HG03108 (cell line): ENCODE measurements at regions not wholly inside any gene's neighbourhood (a gene's known extent, or its start where the extent isn't known, plus 50 kb on each side); places are given as distances from the start of the nearest gene placed in this dataset.

Source experiments
- ATAC-seq: cut with Tn5 transposase; IDR thresholded peaks from one replicate; pipeline ENCODE4 v1.9.1; 2021; ENCODE audit warnings: moderate library complexity; ENCODE audit not compliant: unreplicated experiment

GRCh38 chr20:50272724-50273446, 82.3 kb downstream of the CEBPB start:
- ATAC-seq: no peak

GRCh38 chr20:50273601-50274491, 83.2 kb downstream of the CEBPB start:
- no peak for ATAC-seq

DNA sequence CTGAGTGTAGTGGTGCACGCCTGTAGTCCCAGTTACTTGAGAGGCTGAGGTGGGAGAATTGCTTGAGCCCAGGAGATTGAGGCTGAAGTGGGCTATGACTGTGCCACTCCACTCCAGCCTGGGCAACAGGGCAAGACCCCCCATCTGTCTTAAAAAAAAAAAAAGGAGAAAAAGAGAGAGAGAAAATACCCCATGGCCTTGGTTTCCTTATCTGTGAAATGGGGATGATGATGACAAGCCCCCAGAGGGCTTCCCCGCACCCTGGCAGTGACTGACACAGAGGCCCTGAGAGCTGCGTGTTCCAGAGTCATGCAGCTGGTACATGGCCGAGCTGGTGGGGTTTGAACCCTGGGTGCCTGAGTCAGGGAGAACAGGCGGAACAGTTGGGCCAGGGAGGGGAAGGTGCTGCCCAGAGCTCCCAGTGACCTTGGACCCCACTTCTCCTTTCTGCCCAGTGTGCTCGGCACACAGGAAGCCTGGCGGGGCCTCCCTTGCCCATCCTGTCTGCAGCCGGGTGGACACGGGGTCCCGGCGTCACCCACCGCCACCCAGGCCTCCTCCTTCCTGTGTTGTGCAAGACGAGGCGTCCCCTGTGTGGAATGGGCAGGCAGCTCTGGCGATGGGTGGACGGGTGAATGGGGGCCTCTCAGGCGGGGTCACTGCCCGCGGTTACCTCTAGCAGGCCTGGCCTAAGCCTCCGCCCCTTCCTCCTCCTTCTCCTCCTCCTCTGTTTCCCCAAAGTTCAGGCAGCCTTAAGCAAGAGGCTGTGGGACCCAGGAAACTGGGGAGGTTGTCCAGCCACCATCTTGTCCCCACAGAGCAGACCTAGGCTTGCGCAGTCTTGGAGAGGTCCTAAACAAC, 84.2 kb downstream of the CEBPB start:
- ATAC-seq: no peak

DNA sequence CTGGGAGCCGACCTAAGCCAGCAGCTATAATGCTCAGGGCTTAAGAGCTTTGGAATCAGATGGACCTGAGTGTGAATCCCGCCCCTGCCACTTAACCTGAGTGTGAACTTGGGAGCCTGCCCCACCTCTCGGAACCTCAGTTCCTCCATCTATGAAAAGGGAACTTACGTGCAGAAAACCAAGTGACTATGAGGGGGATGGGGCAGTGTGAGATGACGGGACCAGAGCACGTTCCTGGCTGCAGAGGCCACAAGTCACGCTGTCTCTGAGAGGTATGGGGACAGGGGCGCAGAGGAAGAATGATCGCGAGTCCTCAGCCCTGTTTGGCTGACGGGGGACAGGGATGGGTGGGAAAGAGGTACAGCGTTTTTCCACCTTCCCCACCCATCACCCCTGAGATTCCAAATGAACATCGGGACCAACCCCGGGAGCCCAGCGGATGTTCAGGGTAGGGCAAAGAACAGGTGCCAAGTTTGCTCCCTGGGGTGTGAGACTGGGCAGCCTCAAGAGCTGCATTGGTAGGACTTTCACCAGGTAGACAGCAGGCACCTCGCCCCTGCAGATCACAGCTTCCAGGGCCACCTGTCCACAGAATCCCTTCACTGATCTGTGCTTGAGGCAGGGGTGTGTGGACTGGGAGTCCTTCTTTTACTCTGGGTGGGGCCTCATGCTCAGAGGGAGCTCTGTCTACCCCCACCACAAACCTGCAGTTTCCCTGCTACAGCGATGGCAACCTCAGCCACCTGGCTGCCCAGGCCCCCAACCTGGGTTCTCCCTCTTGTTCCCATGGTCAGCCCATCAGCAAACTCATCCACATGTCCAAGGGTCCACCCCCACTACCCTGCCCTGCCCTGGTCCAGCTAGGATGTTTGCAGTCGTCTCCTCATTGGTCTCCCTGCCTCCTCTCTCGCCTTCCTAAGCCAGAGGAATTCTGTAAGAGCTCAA, 85.8 kb downstream of the CEBPB start:
- ATAC-seq: no peak

DNA sequence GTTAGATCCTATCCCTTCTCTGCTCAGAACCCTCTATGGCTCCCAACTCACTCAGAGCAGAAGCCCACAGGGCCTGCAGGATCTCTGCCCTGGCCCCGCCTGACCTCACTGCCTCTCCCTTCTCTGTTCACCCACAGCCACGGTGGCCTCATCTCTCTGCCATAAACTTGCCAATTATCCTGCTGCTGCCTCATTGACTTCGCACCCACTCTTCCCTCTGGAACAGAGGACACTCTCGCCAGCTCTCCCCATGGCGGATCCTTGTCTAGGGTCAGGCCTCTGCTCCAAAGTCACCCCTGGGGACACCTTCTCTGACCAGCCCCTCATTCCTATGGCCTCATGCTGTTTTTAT, 86.4 kb downstream of the CEBPB start:
- no peak for ATAC-seq

DNA sequence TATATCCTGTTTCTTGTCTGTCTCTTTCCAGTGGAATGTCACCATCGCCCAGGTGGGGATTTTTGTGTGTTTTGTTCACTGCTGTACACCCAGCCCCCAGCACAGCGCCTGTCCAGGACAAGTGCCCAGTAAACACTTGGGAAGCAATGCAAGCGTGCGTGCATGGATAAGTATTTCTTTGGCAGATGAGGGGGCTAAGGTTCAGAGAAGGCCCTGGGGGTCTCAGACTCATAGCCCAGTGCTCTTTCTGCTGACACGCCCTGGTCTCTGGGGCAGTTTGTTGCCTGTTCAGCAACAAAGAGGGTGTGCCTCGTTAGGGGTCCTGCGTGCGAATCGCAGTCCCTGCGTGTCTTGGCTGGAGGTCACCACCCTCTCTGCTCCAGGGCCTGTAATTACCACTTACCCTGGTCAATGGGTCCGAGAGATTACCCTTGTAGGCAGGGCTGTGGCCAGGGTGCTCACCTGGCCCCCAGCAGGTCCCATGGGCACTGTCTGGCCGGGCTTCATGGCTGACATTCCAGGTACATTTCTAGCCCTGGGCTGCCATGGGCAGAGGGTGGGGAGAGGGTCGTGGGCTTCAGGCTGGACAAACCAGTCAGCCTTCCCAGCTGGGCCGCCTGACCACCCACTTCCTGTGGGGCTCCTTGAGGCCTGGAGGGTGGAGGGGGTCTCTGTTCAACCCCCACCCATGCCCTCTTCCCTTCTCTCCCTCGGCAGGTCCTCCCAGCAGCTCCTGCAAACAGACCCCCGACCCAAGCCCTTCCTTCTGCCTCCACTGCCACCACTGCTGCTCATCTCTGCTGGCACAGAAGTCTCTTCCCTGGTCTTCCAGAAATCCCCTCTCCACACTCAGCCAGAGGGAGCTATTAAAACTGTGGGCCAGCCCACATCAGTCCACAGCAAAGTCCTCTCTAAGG, 87.1 kb downstream of the CEBPB start:
- no peak for ATAC-seq

DNA sequence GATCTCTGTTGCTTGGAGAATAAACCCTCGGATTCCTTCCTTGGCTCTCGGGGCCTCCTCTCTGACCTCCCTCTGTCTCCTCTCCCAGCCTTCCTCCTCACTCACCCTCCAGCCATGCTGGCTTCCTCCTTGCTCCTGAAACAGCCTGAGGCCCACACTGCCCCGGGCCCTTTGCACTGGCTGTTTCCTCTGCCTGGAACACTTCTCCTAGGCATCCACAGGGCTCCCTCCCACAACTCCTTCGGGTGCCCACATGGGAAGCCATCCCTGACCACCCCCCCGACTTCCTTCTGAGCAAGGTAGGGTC, 87.7 kb downstream of the CEBPB start:
- ATAC-seq: no peak

DNA sequence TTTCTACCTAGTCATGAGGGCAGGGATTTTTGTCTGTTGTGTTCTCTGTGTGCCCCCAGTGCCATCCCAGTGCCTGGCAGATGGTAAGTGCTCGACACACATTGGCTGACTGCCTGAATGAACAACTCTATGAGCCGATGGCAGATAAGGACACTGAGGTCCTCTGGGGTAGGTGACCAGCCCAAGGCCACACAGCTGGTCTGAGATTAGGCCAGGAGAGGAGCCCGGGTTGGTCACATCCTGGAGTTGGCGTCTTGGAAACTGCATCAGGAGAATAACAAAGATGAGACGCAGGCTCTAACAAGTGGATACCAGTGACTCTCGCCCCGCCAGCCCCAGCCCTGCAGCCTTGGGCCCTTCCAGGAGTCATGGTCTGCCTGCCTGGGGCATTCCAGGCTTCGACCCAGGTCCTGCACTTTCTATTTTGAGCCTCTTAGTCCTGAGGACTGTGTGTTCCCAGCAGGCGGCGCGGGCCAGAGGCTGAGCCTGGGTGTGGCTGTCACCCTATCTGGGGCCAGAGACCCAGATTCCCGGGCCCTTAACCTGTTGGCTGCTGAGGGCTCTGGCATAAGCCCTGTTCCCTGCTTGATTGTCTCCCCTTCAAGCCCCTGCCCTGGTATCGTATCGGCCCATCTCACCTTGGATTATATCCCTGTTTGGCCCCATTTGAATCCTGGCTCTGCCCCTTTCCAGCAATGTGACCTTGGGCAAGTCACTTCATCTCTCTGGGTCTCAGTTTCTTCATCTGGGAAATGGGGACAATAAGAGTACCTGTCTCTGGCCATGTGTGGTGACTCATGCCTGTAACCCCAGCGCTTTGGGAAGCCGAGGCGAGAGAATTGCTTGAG, 88.3 kb downstream of the CEBPB start:
- no peak for ATAC-seq

DNA sequence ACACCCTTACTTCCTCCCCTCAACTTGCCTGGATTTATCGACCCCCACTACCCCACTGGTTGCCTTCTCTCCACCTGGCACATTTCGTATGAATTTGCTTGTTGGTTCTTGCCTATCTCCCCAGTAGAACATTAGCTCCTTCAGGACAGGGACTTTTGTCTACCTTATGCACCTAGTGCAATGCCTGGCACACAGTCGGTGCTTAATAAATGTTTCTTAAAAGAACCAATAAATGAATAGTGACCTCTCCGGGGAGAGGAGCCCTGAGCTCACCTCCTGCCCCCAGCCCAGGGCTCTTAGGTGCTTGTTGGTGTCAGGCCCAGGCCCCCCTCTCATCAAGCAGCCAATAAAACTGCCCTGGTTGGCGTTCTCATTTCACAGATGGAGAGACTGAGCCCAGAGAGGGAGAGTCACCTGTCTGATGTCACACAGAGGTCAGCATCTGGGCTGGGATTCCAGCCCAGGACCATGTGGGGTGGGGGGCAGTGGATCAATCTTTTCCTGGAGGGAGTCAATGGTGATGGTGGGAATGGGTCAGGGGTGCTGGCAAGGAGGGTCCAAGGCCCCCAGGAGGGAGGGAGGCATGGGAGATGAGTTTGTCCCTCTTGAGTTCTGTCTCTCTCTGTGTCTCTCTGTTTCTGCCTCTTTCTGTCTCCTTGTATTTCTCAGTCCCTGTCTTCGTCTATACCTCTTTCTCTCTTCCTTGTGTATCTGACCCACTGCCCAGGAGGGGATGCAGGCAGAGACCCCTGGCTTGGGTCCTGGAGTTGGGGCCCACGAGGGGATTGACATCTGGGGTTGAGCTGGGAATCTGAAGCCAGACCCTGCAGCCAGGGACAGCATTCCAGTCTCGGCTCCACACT, 89.6 kb downstream of the CEBPB start:
- no peak for ATAC-seq

GRCh38 chr20:50280851-50281655, 90.4 kb downstream of the CEBPB start:
- no peak for ATAC-seq

GRCh38 chr20:50281831-50282591, 91.4 kb downstream of the CEBPB start:
- no peak for ATAC-seq

DNA sequence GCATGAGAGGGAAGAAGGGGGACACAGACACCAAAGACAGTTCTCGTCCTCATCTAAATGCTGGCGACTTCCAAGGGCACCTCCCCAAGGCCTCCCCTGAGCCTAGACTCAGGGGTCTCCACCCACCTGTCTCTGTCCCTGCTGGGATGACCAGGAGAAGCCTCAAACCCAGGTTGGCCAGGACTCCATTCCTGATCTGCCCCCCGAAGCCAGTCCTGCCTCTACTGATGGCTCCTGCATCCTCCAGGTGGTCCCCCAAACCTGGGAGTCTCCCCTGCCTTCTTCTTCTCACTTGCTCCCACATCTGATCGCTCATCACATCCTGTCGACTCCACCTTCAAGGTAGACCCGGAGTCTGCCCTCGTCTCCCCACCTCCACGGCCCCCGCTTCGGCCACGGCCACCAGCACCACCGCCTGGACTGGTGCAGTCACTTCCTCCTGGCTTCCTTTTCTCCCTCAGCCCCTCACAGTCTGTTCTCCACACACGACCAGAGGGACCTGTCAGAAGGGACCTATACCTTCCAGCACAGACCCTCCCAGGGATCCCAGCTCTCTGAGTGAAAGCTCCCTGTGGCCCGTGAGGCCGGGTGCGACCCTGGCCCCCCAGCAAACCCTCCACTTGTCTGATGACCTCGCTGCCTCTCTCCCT, 92.1 kb downstream of the CEBPB start:
- no peak for ATAC-seq

GRCh38 chr20:50283370-50283769, 92.7 kb downstream of the CEBPB start:
- ATAC-seq: no peak

GRCh38 chr20:50283922-50284810, 93.5 kb downstream of the CEBPB start:
- ATAC-seq: no peak
